Stimulated activated CD4-positive, alpha-beta T cell treated with anti-CD3 and anti-CD28 coated beads, Interleukin-12 subunit alpha, Interleukin-12 subunit beta, amount 100 ng/mL, for 4 hours (primary cell): ENCODE measurements at regions not wholly inside any gene's neighbourhood (a gene's known extent, or its start where the extent isn't known, plus 50 kb on each side); places are given as distances from the start of the nearest gene placed in this dataset.
"Not testable (repeated sequence)": the region's sequence is repeated elsewhere in the genome, so short reads cannot be mapped to it uniquely, and the experiment has no call there.

Source experiments
- DNase-seq: peaks from one replicate; pipeline ENCODE4 v3.0.0-alpha.2; 2020

GRCh38 chr2:87319705-87320104 lies 298.1 kb upstream of the PLGLB1 start:
- DNase-seq, result not testable (repeated sequence)

DNA sequence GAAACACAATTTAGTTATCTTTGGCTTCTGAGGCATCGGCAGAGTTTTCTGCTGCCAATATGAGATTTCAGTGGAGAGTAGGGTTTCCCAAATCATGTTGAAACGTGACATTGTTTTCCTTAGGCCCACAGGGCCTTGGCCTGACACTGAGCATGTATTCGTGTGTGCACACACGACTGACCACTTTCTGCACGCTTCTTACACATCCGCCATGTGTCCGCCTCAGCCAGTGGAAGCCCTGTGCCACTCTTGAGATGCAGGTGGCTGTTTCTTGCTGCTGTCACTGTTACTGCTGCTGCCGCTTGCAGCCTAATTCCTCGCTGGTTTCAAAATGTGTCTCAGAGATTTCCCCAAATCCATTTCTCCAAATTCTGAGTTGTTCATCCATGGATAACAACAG lies 299.6 kb upstream of the PLGLB1 start:
- not testable (repeated sequence) for DNase-seq

GRCh38 chr2:87324335-87325041 lies 302.8 kb upstream of the PLGLB1 start:
- not testable (repeated sequence) for DNase-seq

GRCh38 chr2:87325042-87325910 lies 303.6 kb upstream of the PLGLB1 start:
- not testable (repeated sequence) for DNase-seq

GRCh38 chr2:87325911-87326294 lies 304.3 kb upstream of the PLGLB1 start:
- DNase-seq, result not testable (repeated sequence)

DNA sequence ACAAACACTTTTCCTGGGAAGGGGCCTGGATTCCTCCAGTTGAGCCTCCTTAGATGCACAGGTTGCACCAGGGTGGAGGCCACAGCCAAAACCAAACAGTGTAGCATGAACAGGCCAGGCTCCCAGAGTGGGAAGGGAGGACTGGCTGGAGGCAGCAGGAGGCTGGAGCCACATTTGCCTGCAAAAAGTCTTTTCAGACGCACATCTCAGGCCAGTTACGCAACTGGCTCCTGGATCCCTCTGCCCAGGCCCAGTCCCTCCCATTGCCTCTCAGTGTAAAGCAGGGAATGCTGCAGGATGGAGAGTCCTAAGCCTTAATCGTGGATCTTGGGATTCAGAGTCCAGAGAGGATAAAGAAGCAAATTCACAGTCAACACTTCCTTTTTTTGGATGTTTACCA lies 305.1 kb upstream of the PLGLB1 start:
- DNase-seq, result not testable (repeated sequence)

GRCh38 chr2:87327648-87328371 lies 306.2 kb upstream of the PLGLB1 start:
- DNase-seq, result not testable (repeated sequence)

DNA sequence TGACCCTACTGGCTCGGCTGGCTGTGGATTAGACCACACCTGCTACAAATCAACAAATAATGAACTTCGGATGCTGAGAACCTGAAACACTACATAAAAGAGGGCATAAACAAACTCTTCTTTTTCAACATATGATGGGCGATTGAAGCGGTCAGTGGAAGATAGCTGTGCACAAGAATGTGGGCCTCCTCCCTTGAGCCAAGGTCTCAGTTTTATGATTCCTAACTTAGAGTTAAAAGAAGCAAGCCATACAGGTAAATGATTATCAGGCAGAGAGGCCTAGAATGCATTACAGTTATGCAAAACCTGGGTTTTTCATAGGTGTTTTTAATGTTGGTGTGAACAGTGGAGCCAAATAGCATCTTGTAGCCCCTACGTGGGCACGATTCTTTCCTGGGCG lies 307.9 kb upstream of the PLGLB1 start:
- DNase-seq, result not testable (repeated sequence)

DNA sequence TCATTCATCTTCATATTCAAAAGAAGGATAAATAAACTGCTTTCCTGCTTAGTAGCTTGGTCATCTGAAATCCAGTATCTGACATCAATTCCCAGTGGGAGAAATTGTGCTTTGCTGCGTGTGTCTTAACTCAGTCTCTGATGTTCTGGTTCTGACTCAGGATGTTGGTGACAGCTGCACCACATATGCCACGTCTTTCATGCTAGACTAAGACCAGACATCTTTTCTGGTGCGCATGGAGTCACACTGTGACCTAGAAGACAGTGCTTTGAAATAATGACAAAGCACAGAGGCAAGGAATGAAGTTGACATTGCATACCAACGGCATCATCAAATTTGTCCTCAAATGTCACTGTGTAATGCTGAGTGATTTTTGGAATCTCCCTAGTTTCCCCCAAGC lies 308.8 kb upstream of the PLGLB1 start:
- not testable (repeated sequence) for DNase-seq

DNA sequence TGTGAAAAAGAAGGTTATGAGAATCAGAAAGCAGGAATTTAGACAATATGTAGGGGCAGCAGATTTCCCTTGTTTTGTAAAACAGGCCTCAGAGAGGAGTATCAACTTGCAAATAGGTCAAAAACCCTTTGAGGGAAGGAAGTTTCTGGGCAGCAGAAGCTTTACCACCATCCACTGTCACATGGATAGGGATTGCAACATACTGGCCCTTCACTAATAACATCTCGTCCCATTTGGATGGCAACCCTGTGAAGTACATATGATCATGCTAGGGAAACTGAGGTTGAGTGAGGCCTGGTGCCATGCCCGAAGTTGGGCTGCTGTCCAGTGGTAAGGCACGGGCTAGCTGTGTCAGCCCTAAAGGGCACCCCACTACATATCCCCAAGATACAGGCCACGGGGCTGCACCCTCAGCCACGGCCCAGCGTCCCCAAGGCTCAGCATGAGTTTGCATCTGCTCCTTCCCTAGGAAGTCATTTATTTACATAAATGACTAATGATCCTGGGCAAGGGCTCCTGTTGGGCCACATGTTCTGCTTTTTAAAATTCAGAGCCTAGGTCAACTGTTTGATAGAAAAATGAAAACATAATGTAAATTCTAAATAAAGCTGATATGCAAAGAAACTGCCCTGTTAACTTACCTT lies 310.4 kb upstream of the PLGLB1 start:
- not testable (repeated sequence) for DNase-seq

GRCh38 chr2:87334888-87335287 lies 313.2 kb upstream of the PLGLB1 start:
- DNase-seq, result not testable (repeated sequence)

- not testable (repeated sequence) for DNase-seq
Observed at GRCh38 chr2:87338998-87339397, 317.4 kb upstream of the PLGLB1 start.

DNA sequence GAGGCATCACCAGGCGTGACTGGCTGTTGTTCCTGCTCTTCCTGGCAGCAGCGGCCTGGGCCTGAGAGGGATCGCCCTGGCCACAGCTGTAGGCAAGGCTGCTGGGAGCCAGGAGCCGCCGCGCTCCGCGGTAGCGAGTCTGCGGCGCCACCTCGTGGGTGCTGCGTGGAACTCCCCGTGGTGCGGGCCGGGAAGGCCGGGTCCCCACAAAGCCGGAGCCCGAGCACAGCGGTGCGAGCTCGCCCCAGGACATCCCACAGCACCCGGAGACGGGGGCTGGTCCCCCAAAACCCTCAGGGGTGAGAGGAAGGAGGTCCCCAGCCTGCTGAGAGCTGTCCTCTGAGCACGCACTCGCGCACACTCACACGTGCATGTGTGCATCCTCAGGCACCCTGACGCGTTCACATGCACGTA lies 320.0 kb upstream of the PLGLB1 start:
- DNase-seq, result peak; percentile 52

GRCh38 chr2:87342175-87342574 lies 320.5 kb upstream of the PLGLB1 start:
- not testable (repeated sequence) for DNase-seq

DNA sequence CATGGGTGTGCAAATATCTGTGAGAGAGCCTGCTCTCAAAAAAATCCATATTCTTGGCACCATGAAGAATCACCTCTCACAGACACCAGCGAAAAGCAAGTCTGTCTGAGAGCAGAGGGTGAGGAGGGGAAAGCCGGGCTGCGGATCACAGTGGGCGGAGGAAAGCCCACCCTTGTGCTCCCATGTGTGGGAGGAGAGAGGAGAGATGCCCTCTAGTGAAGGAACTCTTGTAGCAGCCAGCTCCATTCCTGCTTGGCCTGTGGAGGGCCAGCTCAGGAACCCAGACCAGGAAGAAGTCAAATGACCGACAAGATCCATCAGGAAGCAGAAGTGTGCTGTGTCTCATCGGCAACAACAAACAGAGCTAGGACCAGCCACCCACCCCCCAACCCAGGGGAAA lies 321.7 kb upstream of the PLGLB1 start:
- DNase-seq, result not testable (repeated sequence)

DNA sequence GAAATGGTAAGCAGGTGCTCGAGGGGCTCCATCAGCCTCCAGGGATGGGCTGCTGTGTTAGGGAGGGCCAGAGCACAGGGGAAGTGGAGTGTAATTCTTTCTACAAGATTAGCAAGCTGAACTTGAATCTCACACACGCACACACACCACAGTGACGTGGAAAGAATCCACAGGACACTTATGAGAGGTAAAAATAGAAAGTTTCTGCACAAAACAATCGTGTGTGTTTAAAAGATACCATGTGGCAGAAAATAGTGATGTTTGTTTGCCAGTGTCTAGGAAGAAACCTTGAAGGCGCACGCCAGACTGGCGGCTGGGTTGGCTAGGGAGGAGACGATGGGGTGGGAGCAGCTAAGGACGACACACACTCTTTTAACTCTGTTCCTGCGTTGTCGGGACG lies 323.6 kb upstream of the PLGLB1 start:
- DNase-seq, result not testable (repeated sequence)

GRCh38 chr2:87348556-87348955 lies 326.9 kb upstream of the PLGLB1 start:
- DNase-seq, result not testable (repeated sequence)

- DNase-seq, result not testable (repeated sequence)
Observed at GRCh38 chr2:87349006-87349405, 327.4 kb upstream of the PLGLB1 start.

DNA sequence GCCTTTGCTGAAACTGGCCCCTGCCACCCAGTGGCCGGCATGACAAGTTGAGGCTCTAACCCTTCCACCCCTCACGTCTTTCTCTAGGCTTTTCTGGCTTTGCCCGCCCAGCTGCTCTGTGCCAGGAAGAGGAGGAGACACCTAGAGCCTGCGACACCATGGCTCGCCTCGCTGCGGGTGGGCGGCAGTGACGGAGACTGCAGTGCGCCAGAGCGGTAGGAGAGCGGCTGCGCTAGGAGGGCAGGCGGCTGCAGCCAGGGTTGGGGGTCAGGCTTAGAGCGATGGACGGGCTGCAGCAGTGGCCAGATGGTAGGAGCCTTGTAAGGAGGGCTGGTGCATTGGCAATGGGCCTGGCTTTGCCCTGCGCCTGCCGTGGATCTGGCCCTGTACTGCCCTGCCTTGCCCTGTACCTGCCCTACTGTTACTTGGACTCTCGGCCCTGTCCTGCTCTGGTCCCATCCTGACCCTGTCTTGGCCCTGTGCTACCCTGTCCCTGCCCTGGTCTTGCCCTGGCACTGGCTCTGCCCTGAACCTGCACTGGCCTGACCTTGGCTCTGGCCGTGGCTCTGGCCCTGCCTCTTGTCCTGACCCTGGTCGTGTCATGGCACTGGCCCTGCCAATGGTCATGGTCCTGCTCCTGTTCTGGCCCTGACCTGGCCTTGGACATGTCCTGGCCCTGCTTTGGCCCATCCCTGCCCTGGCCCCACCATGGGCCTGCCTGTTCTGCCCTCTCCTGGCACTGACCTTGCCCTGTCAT lies 330.7 kb upstream of the PLGLB1 start:
- not testable (repeated sequence) for DNase-seq

- not testable (repeated sequence) for DNase-seq
Observed at GRCh38 chr2:87353408-87353807, 331.8 kb upstream of the PLGLB1 start.

DNA sequence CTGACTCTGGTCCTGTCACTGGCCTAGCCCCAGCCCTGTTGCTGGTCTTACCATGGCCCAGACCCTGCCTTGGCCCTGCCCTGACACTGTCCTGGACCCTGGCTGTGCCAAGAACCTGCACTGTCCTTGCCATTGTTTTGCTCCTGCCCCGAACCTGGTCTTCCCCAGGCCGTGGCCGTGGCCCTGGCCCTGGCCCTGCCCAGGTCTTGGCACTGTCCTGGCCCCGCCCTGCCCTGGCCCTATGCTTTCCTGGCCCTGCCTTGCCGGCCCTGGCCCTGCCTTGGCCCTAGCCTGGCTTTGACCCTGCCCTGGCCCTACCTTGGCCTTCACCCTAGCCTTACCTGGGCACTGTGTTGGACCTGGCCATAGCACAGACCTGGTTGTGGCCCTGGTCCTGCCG lies 332.5 kb upstream of the PLGLB1 start:
- not testable (repeated sequence) for DNase-seq

- DNase-seq, result not testable (repeated sequence)
Observed at GRCh38 chr2:87360250-87360649, 338.6 kb upstream of the PLGLB1 start.
